WI38 (cell line): ENCODE measurements at regions not wholly inside any gene's neighbourhood (a gene's known extent, or its start where the extent isn't known, plus 50 kb on each side); places are given as distances from the start of the nearest gene placed in this dataset.

Experiments
- H3K4me3 ChIP-seq: 2 replicates; pipeline ENCODE4 v1.5.1; 2011; ENCODE audit warnings: low read depth, mild to moderate bottlenecking, control low read depth, low read length
- CTCF ChIP-seq: IDR thresholded peaks from 2 replicates; pipeline ENCODE4 v1.5.1; 2012; ENCODE audit warnings: low read depth, mild to moderate bottlenecking, control low read depth, low read length

GRCh38 chr19:30118221-30118620 lies 176.2 kb downstream of the URI1 start:
- no peak overlapping the region for H3K4me3 ChIP-seq
- no peak for TF ChIP-seq CTCF

DNA sequence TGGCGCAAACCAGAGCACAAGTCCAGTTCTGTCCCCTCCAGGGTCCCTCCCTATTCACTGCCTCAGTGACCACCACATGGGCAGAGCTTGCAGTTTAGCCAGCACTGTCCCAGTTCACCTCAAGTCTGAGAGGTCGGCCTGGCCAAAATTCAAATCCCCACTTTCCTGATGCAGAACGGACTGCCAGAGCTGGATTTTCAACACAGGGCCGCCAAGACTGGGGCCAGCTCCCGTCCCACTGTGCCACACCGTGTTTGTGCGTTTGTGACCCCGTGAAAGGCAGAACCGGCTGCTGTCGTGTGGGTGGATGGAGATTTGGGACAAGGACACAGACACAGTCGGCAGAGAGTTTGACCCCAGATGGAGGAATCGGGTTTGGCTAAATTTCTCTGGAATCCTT lies 176.7 kb downstream of the URI1 start:
- no peak overlapping the region for H3K4me3 ChIP-seq
- no peak for TF ChIP-seq CTCF

- TF ChIP-seq CTCF = no peak
- no peak overlapping the region for H3K4me3 ChIP-seq
Measured at GRCh38 chr19:30119180-30119908, 177.3 kb downstream of the URI1 start.

DNA sequence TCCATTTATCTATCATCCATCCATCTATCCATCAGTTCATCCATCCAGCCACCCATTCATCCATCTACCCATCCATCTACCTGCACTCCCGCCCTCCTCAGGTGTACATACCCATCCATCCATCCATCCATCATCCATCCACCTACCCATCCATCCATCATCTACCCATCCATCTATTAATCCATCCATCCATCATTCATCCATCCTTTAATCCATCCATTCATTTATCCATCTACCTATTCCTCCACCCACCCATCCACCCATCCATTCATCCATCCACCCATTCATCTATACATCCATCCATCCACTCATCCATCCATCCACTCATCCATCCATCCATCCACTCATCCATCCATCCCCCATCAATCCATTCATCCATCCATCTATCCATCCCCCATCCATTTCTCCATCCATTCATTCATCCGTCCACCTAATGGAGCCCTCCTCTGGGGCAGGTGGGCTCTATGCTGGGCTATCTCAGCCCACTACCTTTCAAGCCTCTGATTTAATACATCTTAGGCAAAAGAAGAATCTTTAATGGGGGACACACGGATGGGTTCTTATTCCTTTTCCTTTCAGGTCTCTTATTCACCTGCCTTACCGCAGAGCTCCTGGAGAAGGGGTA lies 178.9 kb downstream of the URI1 start:
- no peak for TF ChIP-seq CTCF

DNA sequence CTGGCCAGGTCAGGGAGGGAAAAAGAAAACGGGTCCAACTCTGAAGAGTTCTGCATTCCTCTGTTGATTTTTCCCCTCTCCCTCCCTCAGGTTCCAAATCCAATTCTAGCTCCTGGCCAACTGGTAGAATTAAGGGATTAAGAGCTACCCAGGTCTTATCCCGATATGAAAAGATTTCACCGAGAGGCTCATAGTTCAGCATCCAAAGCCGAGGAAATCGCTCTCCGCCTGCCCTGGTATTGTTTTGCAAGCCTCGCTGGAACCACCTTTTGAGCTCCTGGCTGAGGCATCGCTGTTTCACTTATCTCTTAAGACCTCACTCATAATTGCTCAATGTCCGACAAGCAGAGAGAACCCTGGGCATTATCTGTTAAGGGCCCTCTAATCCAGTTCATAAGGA lies 180.4 kb downstream of the URI1 start:
- TF ChIP-seq CTCF = no peak
- H3K4me3 ChIP-seq = no peak overlapping the region

More for the DNA sequence above, 178.9 kb downstream of the URI1 start:
- H3K4me3 ChIP-seq = no peak overlapping the region

DNA sequence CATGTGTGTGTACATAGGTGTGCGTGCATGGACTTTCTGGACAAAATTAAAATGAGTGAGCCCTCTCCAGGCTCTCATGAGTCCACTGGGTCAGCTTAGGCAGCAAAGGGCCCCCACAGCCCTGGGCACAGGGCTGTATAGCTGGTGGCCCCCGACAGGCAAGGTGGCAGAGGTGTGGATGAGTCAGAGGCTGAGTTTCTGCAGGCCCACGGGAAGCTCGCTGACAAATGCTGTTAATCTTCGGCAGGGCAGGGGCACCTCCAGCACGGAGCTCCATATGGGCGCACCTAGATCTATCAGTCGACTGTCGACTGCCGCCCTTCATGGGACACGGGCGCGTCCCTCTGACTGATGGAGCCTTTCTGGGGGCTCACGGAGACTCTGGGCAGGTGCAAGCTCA lies 181.1 kb downstream of the URI1 start:
- no peak for TF ChIP-seq CTCF
- H3K4me3 ChIP-seq = no peak overlapping the region

DNA sequence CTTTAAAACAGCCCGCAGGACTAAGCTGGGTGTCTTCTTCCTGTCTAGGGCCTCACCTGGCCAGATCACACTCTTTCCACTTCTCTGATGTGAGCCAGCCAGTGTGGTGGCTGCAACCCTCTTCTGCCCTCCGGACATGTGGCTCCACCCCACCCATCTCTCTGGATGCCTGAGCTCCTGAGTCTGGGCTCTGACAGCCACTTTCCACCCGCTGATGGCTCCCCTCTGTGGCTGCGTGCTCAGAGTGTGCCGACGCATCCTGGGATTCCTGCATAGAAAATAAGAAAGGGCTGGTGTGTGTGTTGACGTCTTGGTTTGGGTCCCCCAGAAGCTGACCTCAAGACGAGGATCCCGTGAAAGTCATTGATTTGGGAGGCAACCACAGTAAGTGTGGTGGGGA lies 181.6 kb downstream of the URI1 start:
- H3K4me3 ChIP-seq = no peak overlapping the region
- TF ChIP-seq CTCF = no peak
